Psoas muscle (tissue), 7 donors: ENCODE measurements at regions not wholly inside any gene's neighbourhood (a gene's known extent, or its start where the extent isn't known, plus 50 kb on each side); places are given as distances from the start of the nearest gene placed in this dataset.
"Not testable (repeated sequence)": the region's sequence is repeated elsewhere in the genome, so short reads cannot be mapped to it uniquely, and the experiment has no call there.

Experiments
- ATAC-seq, 4 donors: fragments of 200-7000 bp; cut with Tn5 transposase; one replicate each; pipeline ENCODE4 v1.9.1; 2020; ENCODE audit warnings: moderate library complexity in 3 of 4, mild to moderate bottlenecking in 2 of 4
- DNase-seq, 2 donors: peaks; one replicate each; pipeline ENCODE4 v3.0.0-alpha.2; 2020
- H3K27ac ChIP-seq: fragments of 200-600 bp; one replicate; pipeline ENCODE4 v1.8.0; 2022
- H3K27me3 ChIP-seq, 3 donors: fragments of 200-600 bp in 1 of 3; one replicate each; pipeline versions ENCODE4 v1.6.1 to v1.8.0; 2013 to 2022; ENCODE audit warnings: low read length in 2 of 3, mild to moderate bottlenecking in 2 of 3, moderate library complexity in 1 of 3; ENCODE audit not compliant: insufficient read depth in 3 of 3
- H3K36me3 ChIP-seq, 2 donors: fragments of 200-600 bp in 1 of 2; one replicate each; pipeline versions ENCODE4 v1.6.1 to v1.8.0; 2013 to 2022; ENCODE audit warnings: low read depth in 1 of 2, mild to moderate bottlenecking in 1 of 2, moderate library complexity in 1 of 2; ENCODE audit not compliant: insufficient read depth in 1 of 2
- H3K4me1 ChIP-seq: fragments of 200-600 bp; one replicate; pipeline ENCODE4 v1.8.0; 2022
- H3K4me3 ChIP-seq: fragments of 200-600 bp; one replicate; pipeline ENCODE4 v1.8.0; 2022; ENCODE audit warnings: mild to moderate bottlenecking
- H3K9me3 ChIP-seq: fragments of 200-600 bp; one replicate; pipeline ENCODE4 v1.8.0; 2022
- WGBS, 3 donors: extraction: QIAGEN DNeasy Blood & Tissue Kit; methylation state at CpG; one replicate each; pipeline versions ENCODE4 v1.1.6 to v1.1.7; 2013; 5-methylcytosine and 5-hydroxymethylcytosine counted together
- intact Hi-C, 2 donors: fragments of 100-400 bp; cut with DNase I; formaldehyde crosslinking; loops; one replicate each; pipeline versions ENCODE4 v1.11.0 to v1.14.2; 2022
- TF ChIP-seq, protein P1 (sequence below): fragments of 200-600 bp; IDR thresholded peaks from one replicate; pipeline ENCODE4 v1.8.0; 2022; ENCODE audit warnings: antibody characterized with exemption
- donor health status: healthy with polysubstance abuse.
- donor health status: DM: no; HTN: no; CAD: no; lungs with moderate emphysema.
- donor health status: Bipolar disorder and iron deficiency.
- donor health status: healthy.
- donor health status: DM: yes; HTN: yes; CAD: no.
- donor health status: DM: no; HTN: no; CAD: no.
- donor health status: DM: yes; HTN: yes; CAD: no.

- H3K9me3 ChIP-seq, result no peaks in the 10 kb centered on the region
- H3K27me3 ChIP-seq, result peaks cover 0 to 4% (median 0%) of the 10 kb centered on the region in 3 donors
- H3K4me1 ChIP-seq, result no peaks in the 10 kb centered on the region
- TF ChIP-seq, protein P1, sequence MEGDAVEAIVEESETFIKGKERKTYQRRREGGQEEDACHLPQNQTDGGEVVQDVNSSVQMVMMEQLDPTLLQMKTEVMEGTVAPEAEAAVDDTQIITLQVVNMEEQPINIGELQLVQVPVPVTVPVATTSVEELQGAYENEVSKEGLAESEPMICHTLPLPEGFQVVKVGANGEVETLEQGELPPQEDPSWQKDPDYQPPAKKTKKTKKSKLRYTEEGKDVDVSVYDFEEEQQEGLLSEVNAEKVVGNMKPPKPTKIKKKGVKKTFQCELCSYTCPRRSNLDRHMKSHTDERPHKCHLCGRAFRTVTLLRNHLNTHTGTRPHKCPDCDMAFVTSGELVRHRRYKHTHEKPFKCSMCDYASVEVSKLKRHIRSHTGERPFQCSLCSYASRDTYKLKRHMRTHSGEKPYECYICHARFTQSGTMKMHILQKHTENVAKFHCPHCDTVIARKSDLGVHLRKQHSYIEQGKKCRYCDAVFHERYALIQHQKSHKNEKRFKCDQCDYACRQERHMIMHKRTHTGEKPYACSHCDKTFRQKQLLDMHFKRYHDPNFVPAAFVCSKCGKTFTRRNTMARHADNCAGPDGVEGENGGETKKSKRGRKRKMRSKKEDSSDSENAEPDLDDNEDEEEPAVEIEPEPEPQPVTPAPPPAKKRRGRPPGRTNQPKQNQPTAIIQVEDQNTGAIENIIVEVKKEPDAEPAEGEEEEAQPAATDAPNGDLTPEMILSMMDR, result no peak
- H3K36me3 ChIP-seq, result no peaks in the 10 kb centered on the region
- no peak overlapping the region for H3K4me3 ChIP-seq
- no peak for DNase-seq
- H3K27ac ChIP-seq, result no peak overlapping the region
- 59 to 63% (median 60%) methylated on average over 7 of the region's 7 CpGs for WGBS, 3 donors
- no peak for ATAC-seq
- intact Hi-C loops, result no loop called here
These were observed 575.3 kb upstream of the B3GAT1 start for GRCh38 chr11:134987223-134987768.

DNA sequence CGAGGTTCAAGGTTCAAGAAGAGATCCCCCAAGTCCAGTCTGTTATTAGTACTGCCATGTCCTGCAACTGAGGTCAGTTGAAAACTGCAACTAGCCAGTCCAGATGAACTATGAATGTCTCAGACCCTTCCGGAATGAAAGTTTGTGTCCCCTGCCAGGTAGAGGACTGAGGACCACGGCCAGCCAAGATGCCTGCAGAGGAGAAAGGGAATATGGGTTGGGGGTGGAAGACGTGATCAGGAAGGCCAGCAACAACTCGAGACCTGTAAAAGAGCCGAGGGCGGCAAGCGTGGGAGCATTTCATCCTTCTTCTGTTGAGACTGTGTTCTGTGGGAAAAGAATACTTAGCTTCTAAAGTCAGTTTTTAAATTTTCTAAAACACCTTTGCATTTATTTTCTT, 572.4 kb upstream of the B3GAT1 start:
- Histone ChIP-seq H3K36me3 (no peaks in the 10 kb centered on the region), H3K4me3 (no peak overlapping the region), H3K27me3 (peaks cover 0 to 4% (median 0%) of the 10 kb centered on the region in 3 donors), H3K4me1 (no peaks in the 10 kb centered on the region), H3K9me3 (no peaks in the 10 kb centered on the region), H3K27ac (no peak overlapping the region)
- 84 to 89% (median 84%) methylated on average over 8 of the region's 8 CpGs for WGBS, 3 donors
- DNase-seq, result no peak
- no peak for ATAC-seq
- intact Hi-C loops, result no loop called here
- TF ChIP-seq, protein P1, result no peak

- H3K36me3 ChIP-seq, intact Hi-C loops, DNase-seq, H3K27ac ChIP-seq, H3K4me3 ChIP-seq, H3K9me3 ChIP-seq, H3K27me3 ChIP-seq, H3K4me1 ChIP-seq, ATAC-seq: not testable (repeated sequence)
- WGBS, 3 donors, result 86 to 90% (median 88%) methylated on average over 8 of the region's 8 CpGs
These were observed 570.4 kb upstream of the B3GAT1 start for GRCh38 chr11:134982432-134982831.

- no peaks in the 10 kb centered on the region for H3K9me3 ChIP-seq
- peaks cover 0 to under 1% (median 0%) of the 10 kb centered on the region in 3 donors for H3K27me3 ChIP-seq
- WGBS, 3 donors, result 80 to 84% (median 81%) methylated on average over 4 of the region's 4 CpGs
- no peak overlapping the region for H3K4me3 ChIP-seq
- ATAC-seq (no peak), DNase-seq (no peak)
- TF ChIP-seq, protein P1, result no peak
- H3K36me3 ChIP-seq, result no peaks in the 10 kb centered on the region
- intact Hi-C loops, result no loop called here
- no peaks in the 10 kb centered on the region for H3K4me1 ChIP-seq
- no peak overlapping the region for H3K27ac ChIP-seq
These were observed 569.8 kb upstream of the B3GAT1 start for GRCh38 chr11:134981835-134982234.

- DNase-seq, result no peak
- no peak overlapping the region for H3K4me3 ChIP-seq
- no peak overlapping the region for H3K27ac ChIP-seq
- H3K36me3 ChIP-seq, result no peaks in the 10 kb centered on the region
- TF ChIP-seq, protein P1, result no peak
- intact Hi-C loops, result no loop called here
- peaks cover 0 to 2% (median 0%) of the 10 kb centered on the region in 3 donors for H3K27me3 ChIP-seq
- WGBS, 3 donors, result 65 to 69% (median 66%) methylated on average over 13 of the region's 13 CpGs
- no peaks in the 10 kb centered on the region for H3K9me3 ChIP-seq
- no peaks in the 10 kb centered on the region for H3K4me1 ChIP-seq
- no peak for ATAC-seq
These were observed 569.0 kb upstream of the B3GAT1 start for GRCh38 chr11:134980819-134981710.

DNA sequence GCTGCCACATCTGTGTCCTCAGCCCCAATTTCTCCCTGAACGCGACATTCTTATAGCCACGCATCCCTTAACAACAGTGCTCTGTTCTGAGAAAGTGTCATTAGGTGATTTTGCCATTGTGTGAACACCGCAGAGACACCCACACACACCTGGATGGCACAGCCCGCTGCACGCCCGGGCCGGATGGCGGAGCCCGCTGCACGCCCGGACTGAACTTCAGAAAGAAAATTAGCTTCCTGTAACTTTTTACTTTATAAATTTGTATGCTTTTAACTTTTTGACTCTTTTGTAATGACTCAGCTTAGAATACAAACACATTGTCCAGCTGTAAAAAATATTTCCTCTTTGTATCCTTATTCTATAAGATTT, 567.0 kb upstream of the B3GAT1 start:
- DNase-seq, H3K4me1 ChIP-seq, H3K27ac ChIP-seq, H3K4me3 ChIP-seq, intact Hi-C loops, H3K36me3 ChIP-seq, ATAC-seq, H3K9me3 ChIP-seq, H3K27me3 ChIP-seq: not testable (repeated sequence)
- WGBS, 3 donors, result 88 to 95% (median 93%) methylated on average over 12 of the region's 12 CpGs
